GM19463 (cell line): ENCODE measurements at regions not wholly inside any gene's neighbourhood (a gene's known extent, or its start where the extent isn't known, plus 50 kb on each side); places are given as distances from the start of the nearest gene placed in this dataset.
"Not testable (repeated sequence)": the region's sequence is repeated elsewhere in the genome, so short reads cannot be mapped to it uniquely, and the experiment has no call there.

Source experiments
- ATAC-seq: cut with Tn5 transposase; IDR thresholded peaks from one replicate; pipeline ENCODE4 v1.9.1; 2021; ENCODE audit warnings: mild to moderate bottlenecking, moderate library complexity; ENCODE audit not compliant: unreplicated experiment

- not testable (repeated sequence) for ATAC-seq
These were observed 139.4 kb upstream of the TOP1 start for GRCh38 chr20:40889266-40889665.

- ATAC-seq: no peak
These were observed 138.4 kb upstream of the TOP1 start for GRCh38 chr20:40890181-40890580.

GRCh38 chr20:40890635-40891034 is 138.0 kb upstream of the TOP1 start:
- ATAC-seq: no peak

GRCh38 chr20:40891351-40891750 is 137.3 kb upstream of the TOP1 start:
- ATAC-seq: no peak

GRCh38 chr20:40892642-40893041 is 136.0 kb upstream of the TOP1 start:
- no peak for ATAC-seq

- ATAC-seq: no peak
These were observed 134.9 kb upstream of the TOP1 start for GRCh38 chr20:40893610-40894236.

GRCh38 chr20:40894237-40894630 is 134.4 kb upstream of the TOP1 start:
- ATAC-seq: no peak

- no peak for ATAC-seq
These were observed 133.4 kb upstream of the TOP1 start for GRCh38 chr20:40895182-40895581.

- ATAC-seq: no peak
These were observed 131.6 kb upstream of the TOP1 start for GRCh38 chr20:40896814-40897700.

GRCh38 chr20:40899344-40899743 is 129.3 kb upstream of the TOP1 start:
- no peak for ATAC-seq

GRCh38 chr20:40900666-40901215 is 127.9 kb upstream of the TOP1 start:
- ATAC-seq: no peak

- no peak for ATAC-seq
These were observed 126.0 kb upstream of the TOP1 start for GRCh38 chr20:40902661-40903060.

GRCh38 chr20:40908309-40908708 is 120.3 kb upstream of the TOP1 start:
- ATAC-seq: no peak

GRCh38 chr20:40909489-40909888 is 119.1 kb upstream of the TOP1 start:
- not testable (repeated sequence) for ATAC-seq

- ATAC-seq: not testable (repeated sequence)
These were observed 118.2 kb upstream of the TOP1 start for GRCh38 chr20:40910436-40910835.

- not testable (repeated sequence) for ATAC-seq
These were observed 117.5 kb upstream of the TOP1 start for GRCh38 chr20:40911152-40911551.

- ATAC-seq: no peak
These were observed 115.1 kb upstream of the TOP1 start for GRCh38 chr20:40913224-40914185.

GRCh38 chr20:40915756-40916155 is 112.9 kb upstream of the TOP1 start:
- no peak for ATAC-seq

- ATAC-seq: no peak
These were observed 112.3 kb upstream of the TOP1 start for GRCh38 chr20:40916276-40916675.

GRCh38 chr20:40920291-40920690 is 108.3 kb upstream of the TOP1 start:
- ATAC-seq: no peak

GRCh38 chr20:40922865-40923264 is 105.8 kb upstream of the TOP1 start:
- ATAC-seq: no peak
